ENCODE measurements at regions not wholly inside any gene's neighbourhood (a gene's known extent, or its start where the extent isn't known, plus 50 kb on each side); places are given as distances from the start of the nearest gene placed in this dataset.

GRCh38 chr17:83148317-83149028, 69.1 kb downstream of the METRNL start:
- H3K27ac ChIP-seq: no peak overlapping the region
- 87 to 94% methylated on average over 13 to 17 of the region's 17 CpGs for WGBS, 2 donors
- no peaks in the 10 kb centered on the region for H3K9me3 ChIP-seq
- H3K27me3 ChIP-seq: no peaks in the 10 kb centered on the region
- DNase-seq: no peak
- H3K36me3 ChIP-seq: no peaks in the 10 kb centered on the region
- H3K4me3 ChIP-seq (replicated peaks in 1 of 3): no peak overlapping the region
- TF ChIP-seq CTCF (IDR thresholded peaks at IDR 0.05) (no peak), POLR2A (IDR thresholded peaks at IDR 0.05) (no peak)
- H3K4me1 ChIP-seq: peaks cover 0 to 13% of the 10 kb centered on the region in 2 donors
- intact Hi-C loops (cut with DNase I): no loop called here

GRCh38 chr17:83149029-83149725, 69.8 kb downstream of the METRNL start:
- DNase-seq: no peak
- TF ChIP-seq CTCF (IDR thresholded peaks at IDR 0.05): no peak
- TF ChIP-seq POLR2A (IDR thresholded peaks at IDR 0.05): no peak
- no peaks in the 10 kb centered on the region for H3K27me3 ChIP-seq
- H3K27ac ChIP-seq: no peak overlapping the region
- H3K9me3 ChIP-seq: no peaks in the 10 kb centered on the region
- no peak overlapping the region for H3K4me3 ChIP-seq (replicated peaks in 1 of 3)
- intact Hi-C loops (cut with DNase I): no loop called here
- peaks cover 0 to 10% of the 10 kb centered on the region in 2 donors for H3K4me1 ChIP-seq
- WGBS, 2 donors: 100% methylated on average over 9 of the region's 9 CpGs
- H3K36me3 ChIP-seq: no peaks in the 10 kb centered on the region

GRCh38 chr17:83149761-83150251, 70.4 kb downstream of the METRNL start:
- TF ChIP-seq CTCF (IDR thresholded peaks at IDR 0.05) (no peak), POLR2A (IDR thresholded peaks at IDR 0.05) (no peak)
- Histone ChIP-seq H3K4me1 (peaks cover 0 to 4% of the 10 kb centered on the region in 2 donors), H3K36me3 (no peaks in the 10 kb centered on the region), H3K27me3 (no peaks in the 10 kb centered on the region), H3K9me3 (no peaks in the 10 kb centered on the region), H3K27ac (no peak overlapping the region), H3K4me3 (replicated peaks in 1 of 3) (no peak overlapping the region)
- no peak for DNase-seq
- WGBS, 2 donors: 88 to 91% methylated on average over 15 of the region's 15 CpGs
- intact Hi-C loops (cut with DNase I): no loop called here

- WGBS, 2 donors: 78 to 85% methylated on average over 10 of the region's 10 CpGs
- Histone ChIP-seq H3K27me3 (no peaks in the 10 kb centered on the region), H3K4me3 (replicated peaks in 1 of 3) (no peak overlapping the region), H3K9me3 (no peaks in the 10 kb centered on the region), H3K36me3 (no peaks in the 10 kb centered on the region), H3K27ac (no peak overlapping the region), H3K4me1 (no peaks in the 10 kb centered on the region)
- intact Hi-C loops (cut with DNase I): no loop called here
- TF ChIP-seq POLR2A (IDR thresholded peaks at IDR 0.05) (no peak), CTCF (IDR thresholded peaks at IDR 0.05) (no peak)
- DNase-seq: no peak
These were observed 71.1 kb downstream of the METRNL start for GRCh38 chr17:83150369-83151055.
